Cerebellar cortex (tissue), 1 donor: ENCODE measurements at regions not wholly inside any gene's neighbourhood (a gene's known extent, or its start where the extent isn't known, plus 50 kb on each side); places are given as distances from the start of the nearest gene placed in this dataset.

Experiments used
- DNase-seq: peaks from one replicate; pipeline ENCODE4 v3.0.0-alpha.2; 2015; ENCODE audit warnings: low spot score

GRCh38 chr2:139034064-139034463 is 253.9 kb upstream of the NXPH2 start:
- no peak for DNase-seq

DNA sequence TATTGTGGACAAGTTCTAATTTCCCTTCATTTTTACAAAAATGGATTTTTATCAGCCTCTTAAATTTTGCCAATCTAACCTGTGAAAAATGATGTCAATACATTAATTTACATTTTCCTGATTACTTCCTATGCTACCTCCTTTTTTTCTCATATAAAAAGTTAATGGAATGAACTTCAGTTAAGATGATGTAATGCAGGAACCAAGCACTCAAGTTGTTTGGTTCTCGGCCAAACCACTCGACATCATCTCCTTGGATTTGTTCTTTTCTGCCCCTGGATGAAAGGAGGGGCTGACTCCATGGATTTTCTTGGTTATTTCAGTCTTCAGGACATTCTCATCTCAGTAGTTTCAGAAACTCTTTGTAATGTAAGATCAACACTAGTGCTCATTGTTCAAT is 253.1 kb upstream of the NXPH2 start:
- no peak for DNase-seq

DNA sequence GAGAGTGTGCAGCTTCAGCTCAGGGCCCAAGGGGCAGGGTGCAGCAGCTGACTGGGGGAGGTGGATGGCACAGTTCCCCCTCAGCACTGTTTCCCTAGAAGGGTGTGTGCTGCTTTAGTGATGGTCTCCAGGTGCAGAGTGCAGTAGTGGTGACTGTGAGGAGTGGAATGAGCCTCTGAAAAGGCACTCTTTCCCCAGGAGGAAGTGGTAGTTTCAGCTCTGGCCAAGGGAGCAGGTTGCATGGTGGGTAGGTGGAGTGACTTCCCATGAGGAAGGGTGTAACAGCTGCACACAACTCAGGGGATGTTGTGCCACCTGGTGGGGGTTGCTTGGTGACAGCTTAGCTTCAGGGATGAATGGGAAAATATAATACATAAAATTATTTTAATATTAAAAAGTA is 251.5 kb upstream of the NXPH2 start:
- DNase-seq, result no peak

- DNase-seq, result no peak
Observed at GRCh38 chr2:139020287-139020686, 240.1 kb upstream of the NXPH2 start.

GRCh38 chr2:139018252-139018651 is 238.1 kb upstream of the NXPH2 start:
- no peak for DNase-seq

GRCh38 chr2:139007130-139007529 is 226.9 kb upstream of the NXPH2 start:
- no peak for DNase-seq

DNA sequence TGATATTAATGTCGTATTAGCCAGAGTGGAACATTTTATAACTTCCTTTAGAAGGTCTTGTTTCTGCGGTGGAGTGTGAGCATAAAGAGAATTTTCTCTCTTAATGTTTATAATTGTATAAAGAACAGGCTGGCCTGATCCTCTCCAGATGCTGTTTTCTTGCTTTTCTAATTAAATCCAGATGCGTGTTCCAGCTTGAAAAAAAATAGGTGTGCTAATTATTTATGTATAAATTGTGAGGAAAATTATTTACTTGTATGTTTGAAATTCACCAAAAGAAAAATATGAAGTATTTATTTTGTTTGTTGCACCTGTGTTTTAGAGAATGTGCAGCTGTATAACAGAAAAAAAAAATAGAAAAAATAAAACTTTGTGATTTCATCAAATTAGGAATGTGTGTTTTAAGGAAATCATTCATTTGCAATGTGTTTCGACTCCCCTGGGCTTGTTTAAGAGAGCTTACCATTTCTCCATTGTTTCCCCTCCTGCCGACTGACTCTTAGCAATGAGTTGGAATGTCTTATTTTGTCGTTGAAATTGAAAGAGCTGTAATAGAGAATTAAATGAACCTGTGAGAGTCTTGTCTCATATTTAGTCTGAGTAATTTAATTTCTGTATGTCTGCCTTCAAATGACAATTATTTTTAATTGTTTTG is 220.1 kb upstream of the NXPH2 start:
- DNase-seq, result no peak

GRCh38 chr2:138997856-138998517 is 217.8 kb upstream of the NXPH2 start:
- no peak for DNase-seq

- no peak for DNase-seq
Observed at GRCh38 chr2:138997346-138997745, 217.2 kb upstream of the NXPH2 start.

DNA sequence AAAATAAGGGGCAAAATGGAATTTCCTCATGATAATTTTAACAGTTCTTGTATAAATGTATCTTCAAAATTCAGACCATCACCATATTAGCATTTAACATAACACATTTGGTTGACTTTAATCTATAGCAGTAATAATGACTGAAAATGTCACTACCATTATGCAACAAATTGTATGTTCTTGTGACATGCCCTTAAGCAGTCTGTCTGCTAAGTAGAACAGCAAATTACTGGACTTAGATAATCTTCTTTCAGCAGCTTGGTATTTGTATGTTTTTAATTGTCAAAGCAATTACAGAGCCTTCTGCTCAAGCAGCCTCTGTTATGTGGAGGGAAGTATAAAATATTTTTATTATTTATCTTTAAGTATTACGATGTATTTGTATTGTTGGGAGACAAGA is 214.3 kb upstream of the NXPH2 start:
- DNase-seq, result no peak

- no peak for DNase-seq
Observed at GRCh38 chr2:138985881-138986280, 205.7 kb upstream of the NXPH2 start.

GRCh38 chr2:138979131-138979785 is 199.1 kb upstream of the NXPH2 start:
- DNase-seq, result no peak

GRCh38 chr2:138974651-138975050 is 194.5 kb upstream of the NXPH2 start:
- DNase-seq, result no peak

GRCh38 chr2:138964418-138964817 is 184.2 kb upstream of the NXPH2 start:
- DNase-seq, result no peak

DNA sequence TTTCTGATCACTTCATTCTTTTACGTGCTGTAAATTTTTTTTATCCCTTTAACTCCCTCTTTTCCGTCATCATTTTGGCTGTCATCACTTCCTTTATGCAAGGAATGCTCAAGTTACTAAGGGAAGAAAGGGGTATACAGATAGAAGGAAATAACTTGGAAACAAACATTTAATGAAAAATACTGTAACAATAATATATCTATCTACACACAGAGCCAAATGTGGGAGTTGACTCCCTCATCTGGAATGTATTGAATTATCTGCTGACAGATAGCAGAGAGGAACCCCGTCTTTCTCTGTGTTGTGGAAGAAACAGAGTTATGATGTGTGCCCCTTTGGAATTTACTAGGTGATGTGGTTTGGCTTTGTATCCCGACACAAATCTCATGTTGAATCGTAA is 182.5 kb upstream of the NXPH2 start:
- no peak for DNase-seq

DNA sequence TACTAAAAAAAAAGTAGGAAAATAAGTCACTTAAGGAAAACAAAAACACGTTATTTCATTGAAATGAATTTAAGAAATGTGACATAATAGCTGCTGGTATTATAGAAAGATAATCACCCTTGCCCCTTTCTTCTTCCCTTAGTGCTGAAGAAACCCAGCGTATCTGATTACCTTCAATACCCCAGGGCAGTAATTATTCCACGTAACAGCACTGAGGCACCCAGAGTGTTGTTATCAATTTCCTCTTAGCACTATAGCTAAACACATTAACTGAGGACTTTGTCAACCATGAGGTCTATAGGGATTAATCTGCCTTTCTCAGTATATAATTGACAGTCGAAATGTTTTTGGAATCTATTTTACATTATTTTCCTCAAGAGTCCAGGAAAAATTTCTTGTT is 180.0 kb upstream of the NXPH2 start:
- DNase-seq, result no peak

DNA sequence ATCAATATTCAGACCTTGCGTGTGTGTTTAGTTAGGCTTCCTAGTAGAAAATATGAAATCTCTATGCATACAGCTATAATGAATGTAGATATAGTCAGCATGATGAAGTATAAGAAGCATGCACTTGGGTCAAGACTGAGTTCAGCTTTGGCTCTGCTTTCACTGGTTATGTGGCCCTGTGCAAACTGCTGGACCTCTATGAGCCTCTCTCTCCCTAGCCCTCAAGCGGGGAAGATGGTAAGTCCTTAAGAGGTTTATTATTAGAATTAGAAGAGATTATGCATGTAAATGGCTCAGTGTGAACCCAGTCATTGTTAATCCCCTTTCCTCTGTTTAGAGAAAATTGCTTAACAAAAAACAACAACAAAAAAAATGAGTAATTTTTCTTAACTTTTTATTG is 178.8 kb upstream of the NXPH2 start:
- DNase-seq, result no peak

- no peak for DNase-seq
Observed at GRCh38 chr2:138956116-138956515, 175.9 kb upstream of the NXPH2 start.

- DNase-seq, result no peak
Observed at GRCh38 chr2:138950486-138950885, 170.3 kb upstream of the NXPH2 start.

GRCh38 chr2:138949517-138949916 is 169.3 kb upstream of the NXPH2 start:
- no peak for DNase-seq

- DNase-seq, result no peak
Observed at GRCh38 chr2:138948070-138948539, 167.9 kb upstream of the NXPH2 start.

- DNase-seq, result no peak
Observed at GRCh38 chr2:138943470-138943869, 163.3 kb upstream of the NXPH2 start.

DNA sequence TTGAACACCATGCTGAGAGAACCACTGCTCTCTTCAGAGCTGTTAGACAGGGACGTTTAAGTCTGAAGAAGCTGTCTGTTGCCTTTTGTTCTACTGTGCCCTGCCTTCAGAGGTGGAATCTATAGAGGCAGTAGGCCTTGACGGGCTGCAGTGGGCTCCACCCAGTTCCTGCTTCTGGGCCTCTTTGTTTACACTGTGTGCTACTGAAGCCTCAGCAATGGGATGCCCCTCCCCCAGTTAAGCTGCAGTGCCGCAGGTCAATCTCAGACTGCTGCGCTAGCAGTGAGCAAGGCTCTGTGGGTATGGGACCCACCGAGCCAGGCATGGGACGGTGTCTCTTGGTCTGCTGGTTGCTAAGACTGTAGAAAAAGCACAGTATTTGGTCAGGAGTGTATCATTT is 162.3 kb upstream of the NXPH2 start:
- no peak for DNase-seq
